Dermis blood vessel endothelial cell (primary cell): ENCODE measurements at regions not wholly inside any gene's neighbourhood (a gene's known extent, or its start where the extent isn't known, plus 50 kb on each side); places are given as distances from the start of the nearest gene placed in this dataset.

ENCODE experiments used
- DNase-seq: peaks from one replicate; pipeline ENCODE4 v3.0.0; 2010

GRCh38 chr6:76275746-76276145 is 203.3 kb upstream of the IMPG1 start:
- no peak for DNase-seq

DNA sequence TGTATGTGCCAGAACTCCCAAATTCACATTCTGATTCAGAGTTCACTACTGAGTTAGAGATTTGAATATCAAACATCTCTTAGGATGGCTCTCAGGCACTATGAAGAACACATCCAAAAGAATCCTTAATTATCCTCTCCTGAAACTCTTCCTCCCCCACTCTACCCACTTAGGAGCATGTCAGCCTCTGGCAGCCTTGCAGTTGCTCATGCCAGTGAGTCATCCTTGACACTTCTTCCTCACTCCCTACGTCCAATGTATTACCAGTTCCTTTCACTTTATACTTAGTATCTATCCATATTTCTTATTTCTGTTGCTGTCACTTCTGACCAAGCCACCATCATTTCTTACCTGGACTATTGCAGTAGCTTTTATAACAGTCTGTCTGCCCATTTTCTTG is 192.0 kb upstream of the IMPG1 start:
- DNase-seq, result no peak

DNA sequence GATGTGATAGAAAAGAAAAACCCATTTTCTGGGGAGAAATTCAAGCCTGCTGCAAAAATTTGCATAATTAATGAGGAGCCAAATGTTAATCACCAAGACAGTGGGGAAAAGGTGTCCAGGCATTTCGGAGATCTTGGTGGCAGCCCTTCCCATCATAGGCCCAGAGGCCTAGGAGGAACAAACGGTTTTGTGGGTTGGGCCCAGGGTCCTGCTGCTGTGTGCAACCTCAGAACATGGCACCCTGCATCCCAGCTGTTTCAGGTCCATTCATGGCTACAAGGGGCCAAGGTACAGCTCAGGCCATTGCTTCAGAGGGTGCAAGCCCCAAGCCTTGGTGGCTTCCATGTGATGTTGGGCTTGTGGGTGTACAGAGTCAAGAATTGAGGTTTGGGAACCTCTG is 189.8 kb upstream of the IMPG1 start:
- no peak for DNase-seq

GRCh38 chr6:76250666-76251065 is 178.2 kb upstream of the IMPG1 start:
- DNase-seq, result no peak

DNA sequence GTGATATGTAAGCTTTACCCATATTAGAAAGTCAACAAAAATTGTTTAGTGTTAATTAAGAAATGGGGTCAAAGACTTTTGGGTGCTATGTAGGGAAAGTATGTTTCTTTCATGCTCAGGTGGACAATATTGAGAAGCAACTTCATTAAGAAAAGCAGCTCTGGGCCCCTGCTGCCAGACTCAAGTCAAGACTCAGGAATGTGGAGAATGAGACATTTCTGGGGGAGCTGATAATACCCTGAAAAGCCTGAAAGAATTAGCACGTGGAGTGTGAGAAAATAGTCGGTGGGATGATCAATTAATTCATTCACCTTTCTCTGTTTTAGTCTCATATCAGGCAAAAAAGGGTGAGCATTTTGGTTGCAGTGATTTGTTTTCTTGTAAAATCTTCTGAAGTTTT is 175.1 kb upstream of the IMPG1 start:
- no peak for DNase-seq

DNA sequence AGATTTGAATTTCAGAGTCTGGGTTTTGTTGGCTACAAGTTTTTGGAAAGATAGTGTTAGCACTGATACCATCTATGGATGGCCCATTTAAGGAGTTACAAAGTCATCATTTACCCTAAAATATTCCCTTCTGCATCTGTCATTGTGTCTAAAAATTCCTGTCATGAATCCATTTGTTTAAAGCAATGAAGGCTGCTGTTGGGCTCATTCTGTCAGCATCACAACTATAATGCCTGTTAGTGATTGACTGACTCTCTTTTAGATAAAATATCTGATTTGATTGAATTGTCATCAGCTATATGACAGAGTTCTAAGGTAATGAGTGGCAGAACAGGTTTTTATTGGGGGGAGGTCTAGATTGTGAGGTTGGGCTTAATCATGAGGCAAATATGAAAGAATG is 167.6 kb upstream of the IMPG1 start:
- DNase-seq, result no peak

DNA sequence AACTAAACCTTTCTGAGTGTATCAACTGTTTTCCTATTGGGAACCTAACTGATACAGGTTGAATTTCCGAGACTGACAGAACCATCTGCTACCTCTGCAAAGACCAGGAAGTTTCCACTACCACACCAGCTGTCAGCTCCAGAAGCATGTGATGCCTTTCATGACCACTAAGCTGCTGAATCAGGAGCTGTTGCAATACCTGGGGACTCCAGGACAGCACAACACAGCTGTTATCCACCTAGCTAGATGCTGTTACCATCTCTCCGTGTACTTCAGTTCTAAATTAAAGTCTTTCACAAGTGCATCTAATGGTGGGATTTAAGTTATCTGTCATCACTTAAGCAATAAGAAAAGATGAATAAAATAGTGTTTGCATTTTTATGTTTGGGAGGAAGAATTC is 158.2 kb upstream of the IMPG1 start:
- DNase-seq, result no peak

- DNase-seq, result no peak
These were observed 149.7 kb upstream of the IMPG1 start for GRCh38 chr6:76222189-76222588.

- DNase-seq, result no peak
These were observed 149.1 kb upstream of the IMPG1 start for GRCh38 chr6:76221525-76221924.

DNA sequence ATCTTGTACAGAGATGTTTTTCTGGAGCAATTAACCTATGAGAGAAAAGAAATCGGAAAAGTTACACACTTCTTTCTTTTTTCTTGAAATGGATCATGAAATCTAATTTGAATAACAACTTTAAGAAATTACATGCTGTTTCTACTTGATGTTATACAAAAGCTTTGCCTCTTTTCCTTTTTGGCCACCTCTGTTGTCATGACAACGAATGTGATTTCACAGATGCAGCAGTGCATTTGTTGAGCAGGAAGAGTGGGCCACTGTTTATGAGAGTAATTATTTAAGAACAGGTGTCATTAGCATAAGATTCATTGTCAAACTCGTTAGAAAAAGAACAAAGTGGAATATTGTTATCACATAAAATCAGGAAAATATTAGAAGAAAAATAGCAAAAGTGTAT is 148.3 kb upstream of the IMPG1 start:
- DNase-seq, result no peak

DNA sequence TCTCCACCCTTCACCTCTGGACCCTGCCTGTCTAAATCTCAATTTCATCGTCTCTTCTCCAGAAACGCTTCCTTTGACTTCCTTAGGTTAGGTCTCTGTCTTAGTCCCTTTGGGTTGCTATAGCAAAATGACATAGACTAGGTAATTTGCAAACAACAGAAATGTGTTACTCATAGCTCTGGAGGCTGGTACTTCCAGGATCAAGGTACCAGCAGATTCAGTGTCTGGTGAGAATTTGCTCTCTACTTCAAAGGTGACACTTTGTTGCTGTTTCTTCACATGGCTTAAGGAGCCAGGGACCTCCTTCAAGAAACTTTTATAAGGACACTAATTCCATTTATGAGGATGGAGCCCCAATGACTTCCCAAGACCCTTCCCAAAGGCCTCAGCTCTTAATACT is 145.1 kb upstream of the IMPG1 start:
- no peak for DNase-seq

GRCh38 chr6:76214546-76214945 is 142.1 kb upstream of the IMPG1 start:
- no peak for DNase-seq

GRCh38 chr6:76174722-76175121 is 102.3 kb upstream of the IMPG1 start:
- no peak for DNase-seq

DNA sequence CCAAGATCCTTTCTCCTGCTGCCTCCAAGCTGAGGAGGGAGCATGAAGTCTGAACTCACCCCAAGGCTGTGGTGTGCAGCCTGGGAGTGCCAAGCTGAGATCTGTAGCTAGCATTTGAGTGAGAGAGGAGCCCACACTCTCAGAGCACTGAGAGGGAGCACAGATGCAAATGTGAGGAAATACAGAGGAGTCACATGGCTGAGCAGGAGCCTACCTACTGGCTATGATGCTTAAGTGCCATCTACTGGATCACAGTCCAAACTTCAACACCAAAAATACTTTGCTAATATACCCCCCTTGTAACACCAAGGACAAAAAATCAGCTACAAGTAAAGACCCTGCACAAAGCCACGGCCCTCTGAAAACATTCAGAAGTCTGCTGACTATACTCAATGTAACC is 94.4 kb upstream of the IMPG1 start:
- no peak for DNase-seq

DNA sequence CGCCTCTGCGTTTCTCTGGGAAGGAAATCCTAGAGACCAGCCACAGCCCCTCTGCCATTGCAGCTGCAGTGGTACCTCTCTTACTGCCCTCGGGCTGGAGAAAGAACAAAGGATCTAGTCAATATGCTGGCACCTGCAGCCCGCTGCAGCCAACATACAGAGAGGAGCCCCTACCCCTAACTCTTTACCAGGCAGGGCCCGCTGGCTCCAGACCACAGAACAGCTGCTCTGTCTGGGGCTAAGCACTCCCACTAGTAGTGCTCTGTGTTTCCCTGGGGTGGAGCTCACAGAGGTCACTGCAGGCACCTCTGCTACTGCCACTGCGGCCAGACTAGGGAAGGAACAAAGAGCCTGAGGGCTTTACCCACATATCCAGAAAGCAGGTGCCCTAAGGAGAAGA is 93.8 kb upstream of the IMPG1 start:
- no peak for DNase-seq

GRCh38 chr6:76165471-76166221 is 93.2 kb upstream of the IMPG1 start:
- DNase-seq, result no peak

- DNase-seq, result no peak
These were observed 90.3 kb upstream of the IMPG1 start for GRCh38 chr6:76162811-76163210.

DNA sequence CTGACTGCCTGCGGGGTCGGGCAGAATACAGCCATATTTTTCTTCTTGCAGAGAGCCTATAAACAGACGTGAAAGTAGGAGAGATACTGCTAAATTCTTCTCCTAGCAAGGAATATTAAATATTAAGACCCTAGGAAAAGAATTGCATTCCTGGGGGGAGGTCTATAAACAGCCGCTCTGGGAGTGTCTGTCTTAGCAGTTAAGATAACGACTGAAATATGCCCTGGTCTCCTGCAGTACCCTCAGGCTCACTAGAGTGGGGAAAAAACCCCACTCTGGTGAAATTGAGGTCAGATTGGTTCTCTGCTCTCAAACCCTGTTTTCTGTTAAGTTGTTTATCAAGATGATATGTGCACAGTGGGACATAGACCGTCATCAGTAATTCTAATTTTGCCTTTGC is 85.3 kb upstream of the IMPG1 start:
- peak; percentile 0 for DNase-seq

GRCh38 chr6:76135481-76135880 is 63.0 kb upstream of the IMPG1 start:
- no peak for DNase-seq

GRCh38 chr6:76134651-76135050 is 62.2 kb upstream of the IMPG1 start:
- no peak for DNase-seq

GRCh38 chr6:76124018-76124417 is 51.6 kb upstream of the IMPG1 start:
- no peak for DNase-seq
